ENCODE measurements at regions not wholly inside any gene's neighbourhood (a gene's known extent, or its start where the extent isn't known, plus 50 kb on each side); places are given as distances from the start of the nearest gene placed in this dataset.

DNA sequence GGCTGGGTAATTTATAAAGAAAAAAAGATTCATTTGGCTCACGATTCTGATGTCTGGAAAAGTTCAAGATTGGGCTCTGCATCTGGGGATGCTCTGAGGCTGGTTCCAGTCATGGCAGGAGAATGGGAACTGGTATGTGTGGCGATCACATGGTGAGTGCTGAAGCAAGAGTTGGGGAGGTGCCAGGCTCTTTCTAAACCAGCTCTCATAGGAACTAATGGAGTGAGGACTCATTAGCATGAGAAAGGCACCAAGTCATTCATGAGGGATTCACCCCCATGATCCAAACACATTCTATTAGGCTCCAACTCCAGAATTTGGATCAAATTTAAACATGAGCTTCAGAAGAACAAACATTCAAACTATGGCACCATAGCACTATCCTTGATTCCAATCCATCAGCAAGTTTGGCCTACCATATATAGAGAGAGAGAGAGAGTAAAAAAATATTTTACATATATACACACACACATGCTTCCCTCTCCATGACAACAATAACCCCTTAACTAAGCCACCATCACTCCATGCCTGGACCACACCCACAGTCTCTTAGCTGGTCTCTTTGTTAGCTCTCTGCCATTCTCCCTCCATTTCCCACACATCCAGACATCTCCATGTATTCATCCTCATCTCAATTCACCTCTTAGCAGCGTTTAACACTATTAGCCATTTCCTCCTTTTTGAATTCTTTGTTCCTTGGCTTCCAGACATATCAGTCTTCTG, 57.9 kb downstream of the NPY start:
- DNase-seq (ENCODE audit: low read depth): no peak
- H3K4me3 ChIP-seq (ENCODE audit: low read depth, low read length): no peak overlapping the region
- TF ChIP-seq, protein P1, sequence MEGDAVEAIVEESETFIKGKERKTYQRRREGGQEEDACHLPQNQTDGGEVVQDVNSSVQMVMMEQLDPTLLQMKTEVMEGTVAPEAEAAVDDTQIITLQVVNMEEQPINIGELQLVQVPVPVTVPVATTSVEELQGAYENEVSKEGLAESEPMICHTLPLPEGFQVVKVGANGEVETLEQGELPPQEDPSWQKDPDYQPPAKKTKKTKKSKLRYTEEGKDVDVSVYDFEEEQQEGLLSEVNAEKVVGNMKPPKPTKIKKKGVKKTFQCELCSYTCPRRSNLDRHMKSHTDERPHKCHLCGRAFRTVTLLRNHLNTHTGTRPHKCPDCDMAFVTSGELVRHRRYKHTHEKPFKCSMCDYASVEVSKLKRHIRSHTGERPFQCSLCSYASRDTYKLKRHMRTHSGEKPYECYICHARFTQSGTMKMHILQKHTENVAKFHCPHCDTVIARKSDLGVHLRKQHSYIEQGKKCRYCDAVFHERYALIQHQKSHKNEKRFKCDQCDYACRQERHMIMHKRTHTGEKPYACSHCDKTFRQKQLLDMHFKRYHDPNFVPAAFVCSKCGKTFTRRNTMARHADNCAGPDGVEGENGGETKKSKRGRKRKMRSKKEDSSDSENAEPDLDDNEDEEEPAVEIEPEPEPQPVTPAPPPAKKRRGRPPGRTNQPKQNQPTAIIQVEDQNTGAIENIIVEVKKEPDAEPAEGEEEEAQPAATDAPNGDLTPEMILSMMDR (conservative IDR thresholded peaks at IDR 0.05; ENCODE audit: low read depth, low read length): no peak

DNA sequence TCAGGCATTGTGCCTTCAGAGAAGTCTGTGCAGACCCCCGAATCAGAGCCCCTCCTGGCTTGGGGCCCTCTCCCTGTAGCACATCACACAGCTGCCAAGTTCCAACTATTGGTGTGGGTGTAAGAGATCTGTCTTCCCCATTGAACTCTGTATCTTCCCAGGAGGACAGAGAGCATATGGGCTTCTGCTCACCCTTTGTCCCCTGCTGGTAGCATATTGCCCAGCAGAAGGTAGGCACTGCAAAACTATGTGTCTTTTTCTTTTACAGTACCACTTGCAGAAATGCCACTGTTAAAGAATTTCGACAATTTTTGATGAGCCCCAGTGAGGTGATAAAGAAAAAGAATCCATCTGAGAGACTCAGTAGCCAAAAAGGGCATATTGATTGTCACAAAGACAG, 59.6 kb downstream of the NPY start:
- no peak overlapping the region for H3K4me3 ChIP-seq (ENCODE audit: low read depth, low read length)
- TF ChIP-seq, protein P1 (conservative IDR thresholded peaks at IDR 0.05; ENCODE audit: low read depth, low read length): no peak
- no peak for DNase-seq (ENCODE audit: low read depth)

DNA sequence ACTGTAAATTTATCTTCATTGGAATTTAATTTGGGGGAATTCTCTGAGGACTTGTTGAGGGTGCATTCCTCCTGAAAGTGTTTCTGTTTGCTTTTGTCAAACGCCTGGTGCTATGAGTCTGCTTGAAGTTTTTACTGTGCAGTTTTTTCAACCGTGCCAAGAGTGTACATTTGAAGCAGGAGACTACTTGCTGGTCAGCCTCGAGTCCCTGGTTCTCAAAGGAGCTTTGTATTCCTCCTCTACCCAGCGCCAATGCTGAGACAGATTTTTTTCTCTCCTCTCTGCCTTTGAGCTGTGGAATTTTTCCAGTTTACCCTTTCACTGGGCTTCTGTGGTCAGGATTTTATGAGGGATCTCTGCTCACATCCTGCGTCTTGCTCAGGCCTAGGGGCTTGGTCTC, 62.1 kb downstream of the NPY start:
- no peak for DNase-seq (ENCODE audit: low read depth)
- TF ChIP-seq, protein P1 (conservative IDR thresholded peaks at IDR 0.05; ENCODE audit: low read depth, low read length): no peak

DNA sequence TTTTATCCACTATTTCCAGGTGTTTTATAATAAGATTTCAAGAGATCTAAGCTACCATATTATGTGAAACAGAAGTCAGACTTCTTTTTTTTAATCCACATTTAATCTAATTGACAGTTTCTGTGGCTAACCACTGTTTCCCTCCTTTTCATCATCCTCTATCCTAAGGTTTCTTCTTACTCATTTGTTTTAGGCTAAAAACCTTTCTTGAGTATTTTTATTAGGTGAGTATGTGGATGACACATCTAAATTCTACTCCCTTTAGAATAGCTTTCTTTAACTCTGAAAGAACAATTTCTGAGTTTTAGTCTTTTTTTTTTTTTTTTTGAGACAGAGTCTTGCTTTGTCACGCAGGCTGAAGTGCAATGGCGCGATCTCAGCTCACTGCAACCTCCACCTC, 62.7 kb downstream of the NPY start:
- TF ChIP-seq, protein P1 (conservative IDR thresholded peaks at IDR 0.05; ENCODE audit: low read depth, low read length): no peak

More for the DNA sequence above, 62.1 kb downstream of the NPY start:
- H3K4me3 ChIP-seq (ENCODE audit: low read depth, low read length): no peak overlapping the region

DNA sequence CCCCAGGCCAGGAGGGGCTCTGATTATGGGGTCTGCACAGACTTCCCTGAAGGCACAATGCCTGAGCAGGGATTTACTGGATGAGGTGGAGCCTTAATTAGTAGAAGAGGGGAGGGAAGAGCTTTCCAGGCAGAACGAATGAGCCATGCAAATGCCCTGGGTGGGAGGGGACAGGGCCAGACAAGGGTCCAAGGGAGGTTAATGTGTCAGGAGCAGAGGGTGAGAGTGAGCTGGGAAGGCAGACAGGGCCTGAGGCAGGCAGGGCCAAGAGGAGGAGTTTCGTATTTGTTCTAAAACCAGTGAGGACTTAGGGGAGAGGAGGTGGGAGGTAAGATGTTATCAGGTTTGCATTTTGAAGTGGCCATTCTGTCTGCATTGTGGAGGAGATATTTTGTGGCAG, 65.3 kb downstream of the NPY start:
- no peak for DNase-seq (ENCODE audit: low read depth)
- H3K4me3 ChIP-seq (ENCODE audit: low read depth, low read length): no peak overlapping the region
- TF ChIP-seq, protein P1 (conservative IDR thresholded peaks at IDR 0.05; ENCODE audit: low read depth, low read length): no peak

More for the DNA sequence above, 62.7 kb downstream of the NPY start:
- H3K4me3 ChIP-seq (ENCODE audit: low read depth, low read length): no peak overlapping the region
- DNase-seq (ENCODE audit: low read depth): no peak

DNA sequence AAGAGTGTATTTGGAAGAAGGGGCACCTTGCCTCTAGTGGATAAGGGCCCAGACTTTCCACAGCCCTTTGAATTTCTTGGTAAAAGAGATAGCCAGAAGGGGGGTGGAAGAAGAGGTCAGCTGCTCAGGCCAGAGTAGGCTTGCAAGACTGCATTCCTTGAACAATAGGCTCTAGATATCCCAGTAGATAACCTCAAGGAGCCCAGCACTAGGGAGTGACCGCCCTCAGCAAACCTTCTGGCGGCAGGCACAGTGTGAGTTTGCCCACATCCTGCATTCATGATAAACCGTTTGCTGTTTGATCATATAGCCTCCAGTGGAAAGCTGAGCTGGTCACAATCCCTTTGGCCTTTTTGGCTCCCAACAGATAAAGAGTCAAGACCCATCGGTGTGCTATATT, 70.5 kb downstream of the NPY start:
- H3K4me3 ChIP-seq (ENCODE audit: low read depth, low read length): no peak overlapping the region
- TF ChIP-seq, protein P1 (conservative IDR thresholded peaks at IDR 0.05; ENCODE audit: low read depth, low read length): no peak
- DNase-seq (ENCODE audit: low read depth): no peak

Measured in choroid plexus epithelial cell (primary cell).